GM12878 (cell line): ENCODE measurements at regions not wholly inside any gene's neighbourhood (a gene's known extent, or its start where the extent isn't known, plus 50 kb on each side); places are given as distances from the start of the nearest gene placed in this dataset.

Experiments used
- CBX5 ChIP-seq: sonication (generic); IDR thresholded peaks from 2 replicates; pipeline ENCODE4 v1.6.1; 2016; ENCODE audit warnings: low read depth, moderate library complexity, mild to moderate bottlenecking, inconsistent platforms
- CTCF ChIP-seq, 3 experiments: IDR thresholded peaks in 2 of 3; conservative IDR thresholded peaks in 1 of 3; 2 replicates each; pipeline ENCODE4 v1.5.1; 2011; ENCODE audit warnings: low read depth in 3 of 3, low read length in 3 of 3, mild to moderate bottlenecking in 3 of 3, control low read depth in 2 of 3, moderate library complexity in 2 of 3, inconsistent platforms in 1 of 3, mixed read lengths in 1 of 3; ENCODE audit not compliant: control insufficient read depth in 2 of 3, insufficient read depth in 1 of 3; ENCODE audit errors: extremely low read depth in 1 of 3
- DPF2 ChIP-seq: fragments of 450-650 bp; IDR thresholded peaks from 2 replicates; pipeline ENCODE4 v1.6.1; 2017; ENCODE audit warnings: mild to moderate bottlenecking
- MAX ChIP-seq: IDR thresholded peaks from 2 replicates; pipeline ENCODE4 v1.6.1; 2012; ENCODE audit warnings: low read depth, low read length, improper control_type of control experiment
- SMC3 ChIP-seq: IDR thresholded peaks from 2 replicates; pipeline ENCODE4 v1.6.1; 2011; ENCODE audit warnings: low read length, improper control_type of control experiment, borderline replicate concordance
- SREBF1 ChIP-seq: IDR thresholded peaks from 2 replicates; pipeline ENCODE4 v1.6.1; 2012; ENCODE audit warnings: mild to moderate bottlenecking, low read length

- TF ChIP-seq DPF2 (no peak), MAX (no peak), CTCF (IDR thresholded peaks at IDR 0.05 in 2 of 3, conservative IDR thresholded peaks at IDR 0.05 in 1 of 3; ENCODE audit: control insufficient read depth in 2 of 3, extremely low read depth in 1 of 3, insufficient read depth in 1 of 3, low read depth in 3 of 3, low read length in 3 of 3) (no peak), SMC3 (no peak), SREBF1 (no peak), CBX5 (no peak)
These were observed 113.5 kb upstream of the NEDD4L start for GRCh38 chr18:57930476-57930875.
